GM12878 (cell line): ENCODE measurements at regions not wholly inside any gene's neighbourhood (a gene's known extent, or its start where the extent isn't known, plus 50 kb on each side); places are given as distances from the start of the nearest gene placed in this dataset.

Experiments
- ATAC-seq: fragments of 200-7000 bp; cut with Tn5 transposase; 3 replicates; pipeline ENCODE4 v1.9.1; 2020; ENCODE audit warnings: mild to moderate bottlenecking, moderate library complexity
- BruUV-seq: library from RNA; stranded (reverse); fragments of 400-500 nt; replicated peaks from 2 replicates; lab custom pipeline; 2021; lab: Mats Ljungman, UMichigan
- CTCF ChIA-PET: fragments of 300-600 bp; sonication (Branson Sonifier 250); formaldehyde crosslinking; extraction: SDS; loops from one replicate; lab custom pipeline; 2021; ENCODE audit warnings: inconsistent platforms; lab: Yijun Ruan, JAX
- POLR2A ChIA-PET: fragments of 350-600 bp; formaldehyde crosslinking; extraction: SDS; loops from one replicate; lab custom pipeline; 2021; ENCODE audit warnings: inconsistent platforms; lab: Charles Lee
- RAD21 ChIA-PET: fragments of 300-600 bp; sonication (Branson Sonifier 250); formaldehyde crosslinking; loops from one replicate; lab custom pipeline; 2023; ENCODE audit warnings: antibody characterized with exemption; ENCODE audit not compliant: unreplicated experiment; lab: Charles Lee
- SMC1A ChIA-PET: fragments of 300-600 bp; sonication (Branson Sonifier 250); formaldehyde crosslinking; loops from one replicate; lab custom pipeline; 2023; ENCODE audit not compliant: unreplicated experiment, uncharacterized antibody; lab: Charles Lee
- DNase-seq: peaks from one replicate; pipeline ENCODE4 v3.0.0-alpha.2; 2011; ENCODE audit warnings: low read depth, low spot score
- FAIRE-seq: peaks from 3 replicates; lab custom pipeline; 2011; peaks lifted over from hg19 to GRCh38; lab: Jason Lieb, UNC
- H2AFZ ChIP-seq: 2 replicates; pipeline ENCODE4 v1.6.0; 2011; ENCODE audit warnings: low read depth, low read length, control low read depth; ENCODE audit not compliant: control insufficient read depth
- H3K27ac ChIP-seq: 2 replicates; pipeline ENCODE4 v1.5.1; 2011; ENCODE audit warnings: control low read depth; ENCODE audit not compliant: control insufficient read depth, insufficient read depth
- H3K27me3 ChIP-seq, 2 experiments: replicated peaks in 1 of 2; 2 replicates each; pipeline versions ENCODE4 v1.6.0 to v1.6.1; 2011; ENCODE audit warnings: low read length in 1 of 2; ENCODE audit not compliant: control insufficient read depth in 2 of 2, insufficient read depth in 2 of 2
- H3K36me3 ChIP-seq, 2 experiments: 2 replicates each; pipeline ENCODE4 v1.5.1; 2011; ENCODE audit warnings: low read length in 1 of 2; ENCODE audit not compliant: control insufficient read depth in 2 of 2, insufficient read depth in 2 of 2
- H3K4me1 ChIP-seq: 2 replicates; pipeline ENCODE4 v1.6.1; 2011; ENCODE audit warnings: mild to moderate bottlenecking, low read length, moderate library complexity, mixed read lengths; ENCODE audit not compliant: control insufficient read depth, insufficient read depth
- H3K4me2 ChIP-seq: 2 replicates; pipeline ENCODE4 v1.6.0; 2011; ENCODE audit warnings: control low read depth; ENCODE audit not compliant: control insufficient read depth, insufficient read depth
- H3K4me3 ChIP-seq: fragments of 200-600 bp; sonication (generic); 2 replicates; pipeline ENCODE4 v1.5.1; 2016
- H3K79me2 ChIP-seq: 2 replicates; pipeline ENCODE4 v1.6.0; 2011; ENCODE audit warnings: low read length; ENCODE audit not compliant: control insufficient read depth, insufficient read depth
- H3K9ac ChIP-seq: 2 replicates; pipeline ENCODE4 v1.8.0; 2011; ENCODE audit warnings: low read length, control low read depth, mixed read lengths; ENCODE audit not compliant: control insufficient read depth, insufficient read depth
- H3K9me3 ChIP-seq: replicated peaks from 3 replicates; pipeline ENCODE4 v1.5.1; 2011; ENCODE audit warnings: mild to moderate bottlenecking, low read length; ENCODE audit not compliant: control insufficient read depth, insufficient read depth
- H4K20me1 ChIP-seq: 2 replicates; pipeline ENCODE4 v1.6.0; 2011; ENCODE audit not compliant: control insufficient read depth, insufficient read depth
- ASH2L ChIP-seq: fragments of 300-600, 200-600 bp; sonication (generic); IDR thresholded peaks from 2 replicates; pipeline ENCODE4 v1.6.1; 2017; ENCODE audit warnings: low read depth, mild to moderate bottlenecking, borderline replicate concordance
- ATF7 ChIP-seq: fragments of 450-650 bp; IDR thresholded peaks from 2 replicates; pipeline ENCODE4 v1.6.1; 2016; ENCODE audit warnings: low read depth, mild to moderate bottlenecking
- CHD1 ChIP-seq: IDR thresholded peaks from 2 replicates; pipeline ENCODE4 v1.6.1; 2012; ENCODE audit warnings: low read depth, low read length, improper control_type of control experiment
- CHD2 ChIP-seq: IDR thresholded peaks from 2 replicates; pipeline ENCODE4 v1.6.1; 2011; ENCODE audit warnings: low read depth, low read length, improper control_type of control experiment, borderline replicate concordance
- FOXK2 ChIP-seq: fragments of 450-650 bp; IDR thresholded peaks from 2 replicates; pipeline ENCODE4 v1.6.1; 2017; ENCODE audit warnings: mild to moderate bottlenecking, moderate library complexity
- HCFC1 ChIP-seq: fragments of 150-350 bp; IDR thresholded peaks from 2 replicates; pipeline ENCODE4 v1.6.1; 2014; ENCODE audit warnings: low read length
- IRF3 ChIP-seq: fragments of 450-650 bp; IDR thresholded peaks from 2 replicates; pipeline ENCODE4 v1.6.1; 2014; ENCODE audit warnings: mild to moderate bottlenecking
- KLF5 ChIP-seq: fragments of 450-650 bp; IDR thresholded peaks from 2 replicates; pipeline ENCODE4 v1.6.1; 2014; ENCODE audit warnings: mild to moderate bottlenecking; ENCODE audit not compliant: partially characterized antibody
- LARP7 ChIP-seq: fragments of 450-650 bp; IDR thresholded peaks from 2 replicates; pipeline ENCODE4 v1.6.1; 2017; ENCODE audit warnings: mild to moderate bottlenecking
- NFIC ChIP-seq: IDR thresholded peaks from 2 replicates; pipeline ENCODE4 v1.6.1; 2012; ENCODE audit warnings: low read depth, mild to moderate bottlenecking, inconsistent platforms, low read length, moderate library complexity
- NFYA ChIP-seq: IDR thresholded peaks from 2 replicates; pipeline ENCODE4 v1.6.1; 2011; ENCODE audit warnings: low read depth, mild to moderate bottlenecking, low read length, improper control_type of control experiment, borderline replicate concordance
- NKRF ChIP-seq: fragments of 450-650 bp; conservative IDR thresholded peaks from 2 replicates; pipeline ENCODE4 v1.6.1; 2017; ENCODE audit warnings: mild to moderate bottlenecking, moderate library complexity
- PAX5 ChIP-seq: IDR thresholded peaks from 2 replicates; pipeline ENCODE4 v1.6.1; 2011; ENCODE audit warnings: low read depth, low read length, borderline replicate concordance
- POU2F2 ChIP-seq: IDR thresholded peaks from 3 replicates; pipeline ENCODE4 v1.6.1; 2011; ENCODE audit warnings: low read depth, mild to moderate bottlenecking, low read length, borderline replicate concordance
- SMC3 ChIP-seq: IDR thresholded peaks from 2 replicates; pipeline ENCODE4 v1.6.1; 2011; ENCODE audit warnings: low read length, improper control_type of control experiment, borderline replicate concordance
- ZBED1 ChIP-seq: IDR thresholded peaks from 2 replicates; pipeline ENCODE4 v1.6.1; 2016; ENCODE audit warnings: borderline replicate concordance
- ZNF217 ChIP-seq: fragments of 450-650 bp; IDR thresholded peaks from 2 replicates; pipeline ENCODE4 v1.6.1; 2017; ENCODE audit warnings: antibody characterized with exemption, mild to moderate bottlenecking
- WGBS: methylation state at CpG from one replicate; pipeline ENCODE4 v1.1.6; 2016; ENCODE audit warnings: low lambda C conversion rate; ENCODE audit not compliant: insufficient replicate concordance, insufficient coverage; ENCODE audit errors: missing lambda C conversion rate; 5-methylcytosine and 5-hydroxymethylcytosine counted together
- in situ Hi-C: fragments of 300-500 bp; cut with MboI; formaldehyde crosslinking; loops from 9 replicates; pipeline ENCODE4 v1.14.3; 2018; ENCODE audit warnings: mixed read lengths
- intact Hi-C: fragments of 100-400 bp; cut with micrococcal nuclease; formaldehyde crosslinking; loops from one replicate; pipeline ENCODE4 v1.14.2; 2022; ENCODE audit not compliant: unreplicated experiment

- DNase-seq: no peak
Observed at GRCh38 chr9:91045041-91045440, 243.4 kb downstream of the SYK start.

More at GRCh38 chr9:91045041-91045440, 243.4 kb downstream of the SYK start:
- ChIA-PET RAD21 (no interaction called here), SMC1A (interaction anchor here (1.0 kb wide), 1 partner anchor 44 kb away, joined by 4 read pairs; no protein-coding TSS in a partner anchor), CTCF (no interaction called here), POLR2A (no interaction called here)
- BruUV-seq: no TSS peak
- no peaks in the 10 kb centered on the region for H3K4me1 ChIP-seq
- H2AFZ ChIP-seq: no peak overlapping the region
- no peaks in the 10 kb centered on the region for H3K79me2 ChIP-seq
- no peak overlapping the region for H3K4me2 ChIP-seq
- H3K4me3 ChIP-seq: no peak overlapping the region
- in situ Hi-C loops (no loop called here), intact Hi-C loops (loop anchor here (10.0 kb wide), 1 partner anchor 60 kb away; no protein-coding TSS in a partner anchor)
- no peaks in the 10 kb centered on the region for H3K36me3 ChIP-seq
- no peak overlapping the region for H3K9ac ChIP-seq
- no peak for FAIRE-seq
- no peaks in the 10 kb centered on the region for H3K9me3 ChIP-seq
- no peaks in the 10 kb centered on the region; a peak in 1 of 4 replicates for H3K27me3 ChIP-seq
- no peaks in the 10 kb centered on the region for H4K20me1 ChIP-seq
- TF ChIP-seq ASH2L: no peak
- TF ChIP-seq NFYA: no peak
- no peak for TF ChIP-seq ZNF217
- no peak for TF ChIP-seq HCFC1
- no peak for TF ChIP-seq CHD2
- no peak for TF ChIP-seq NKRF
- TF ChIP-seq LARP7: no peak
- TF ChIP-seq NFIC: no peak
- TF ChIP-seq CHD1: no peak
- no peak for TF ChIP-seq SMC3
- TF ChIP-seq ZBED1: no peak
- TF ChIP-seq FOXK2: no peak
- no peak for TF ChIP-seq IRF3
- TF ChIP-seq PAX5: no peak
- TF ChIP-seq ATF7: no peak
- TF ChIP-seq KLF5: no peak
- no peak for TF ChIP-seq POU2F2
- ATAC-seq: no peak
- H3K27ac ChIP-seq: no peak overlapping the region
- WGBS: 0% methylated on average over 2 of the region's 2 CpGs
